Neural progenitor cell (in vitro differentiated cells): ENCODE measurements at regions not wholly inside any gene's neighbourhood (a gene's known extent, or its start where the extent isn't known, plus 50 kb on each side); places are given as distances from the start of the nearest gene placed in this dataset.

Source experiments
- DNase-seq: peaks from one replicate; pipeline ENCODE4 v3.0.0-alpha.2; 2016; ENCODE audit warnings: low spot score
- H2AFZ ChIP-seq: fragments of 200-600 bp; sonication (generic); replicated peaks from 2 replicates; pipeline ENCODE4 v1.6.1; 2016; ENCODE audit warnings: antibody characterized with exemption
- H3F3A ChIP-seq: fragments of 200-600 bp; sonication (generic); 2 replicates; pipeline ENCODE4 v1.6.1; 2016; ENCODE audit warnings: antibody characterized with exemption, low read depth
- H3K27ac ChIP-seq: fragments of 200-600 bp; sonication (generic); 2 replicates; pipeline ENCODE4 v1.5.1; 2016; ENCODE audit warnings: mild to moderate bottlenecking
- H3K27me3 ChIP-seq: fragments of 200-600 bp; sonication (generic); 2 replicates; pipeline ENCODE4 v1.6.1; 2016; ENCODE audit warnings: mild to moderate bottlenecking, moderate library complexity
- H3K36me3 ChIP-seq: fragments of 200-600 bp; sonication (generic); 2 replicates; pipeline ENCODE4 v1.5.1; 2016
- H3K4me1 ChIP-seq: fragments of 200-600 bp; sonication (generic); 2 replicates; pipeline ENCODE4 v1.6.1; 2016; ENCODE audit warnings: mixed run types
- H3K4me2 ChIP-seq: fragments of 200-600 bp; sonication (generic); 2 replicates; pipeline ENCODE4 v1.6.1; 2016
- H3K4me3 ChIP-seq: fragments of 200-600 bp; sonication (generic); 2 replicates; pipeline ENCODE4 v1.5.1; 2016
- H3K79me2 ChIP-seq: fragments of 200-600 bp; sonication (generic); 2 replicates; pipeline ENCODE4 v1.6.1; 2016; ENCODE audit warnings: low read depth
- H3K9ac ChIP-seq: fragments of 200-600 bp; sonication (generic); 2 replicates; pipeline ENCODE4 v1.6.1; 2016
- H3K9me3 ChIP-seq: fragments of 200-600 bp; sonication (generic); 2 replicates; pipeline ENCODE4 v1.5.1; 2016; ENCODE audit warnings: low read depth
- H4K20me1 ChIP-seq: fragments of 200-600 bp; sonication (generic); 2 replicates; pipeline ENCODE4 v1.6.1; 2016; ENCODE audit warnings: low read depth
- H3K27ac Mint-ChIP-seq: 3 replicates; pipeline ENCODE4 v1.8.0; 2021; ENCODE audit warnings: mixed read lengths
- H3K27me3 Mint-ChIP-seq: 2 replicates; pipeline ENCODE4 v1.8.0; 2022; ENCODE audit warnings: low read depth, mild to moderate bottlenecking, inconsistent platforms, moderate library complexity, mixed read lengths; ENCODE audit not compliant: insufficient read depth
- H3K36me3 Mint-ChIP-seq: 3 replicates; pipeline ENCODE4 v1.8.0; 2021; ENCODE audit warnings: mixed read lengths
- H3K4me1 Mint-ChIP-seq: 3 replicates; pipeline ENCODE4 v1.8.0; 2021; ENCODE audit warnings: mixed read lengths
- H3K4me3 Mint-ChIP-seq: 3 replicates; pipeline ENCODE4 v1.8.0; 2021; ENCODE audit warnings: mild to moderate bottlenecking, moderate library complexity, mixed read lengths
- H3K9me3 Mint-ChIP-seq: 3 replicates; pipeline ENCODE4 v1.8.0; 2020; ENCODE audit warnings: mixed read lengths
- CTCF ChIP-seq: fragments of 200-600 bp; sonication (generic); IDR thresholded peaks from 2 replicates; pipeline ENCODE4 v1.5.1; 2017; ENCODE audit warnings: antibody characterized with exemption, mild to moderate bottlenecking
- EZH2 ChIP-seq: fragments of 200-600 bp; sonication (generic); IDR thresholded peaks from 2 replicates; pipeline ENCODE4 v1.6.1; 2017; ENCODE audit warnings: antibody characterized with exemption, mild to moderate bottlenecking, moderate library complexity
- EZH2phosphoT487 ChIP-seq: fragments of 200-600 bp; sonication (generic); IDR thresholded peaks from 2 replicates; pipeline ENCODE4 v1.6.1; 2017; ENCODE audit warnings: antibody characterized with exemption

- no peak for DNase-seq
- Histone ChIP-seq H3K4me2 (no peak overlapping the region), H3K4me3 (no peak overlapping the region), H4K20me1 (no peaks in the 10 kb centered on the region), H2AFZ (no peak overlapping the region), H3K27me3 (no peaks in the 10 kb centered on the region), H3K79me2 (no peaks in the 10 kb centered on the region), H3K9me3 (no peaks in the 10 kb centered on the region), H3K27ac (no peak overlapping the region), H3K9ac (no peak overlapping the region), H3K4me1 (peaks cover 7% of the 10 kb centered on the region), H3F3A (no peaks in the 10 kb centered on the region), H3K36me3 (no peaks in the 10 kb centered on the region)
- Mint-ChIP-seq H3K27ac (no peak overlapping the region), H3K4me3 (no peak overlapping the region), H3K36me3 (no peaks in the 10 kb centered on the region), H3K27me3 (no peaks in the 10 kb centered on the region), H3K9me3 (no peaks in the 10 kb centered on the region), H3K4me1 (peaks cover 2% of the 10 kb centered on the region)
- TF ChIP-seq CTCF, result no peak
Measured at GRCh38 chr9:115237385-115237998, 119.5 kb upstream of the TNC start.

GRCh38 chr9:115240676-115241075 is 122.7 kb upstream of the TNC start:
- no peaks in the 10 kb centered on the region for H3K36me3 ChIP-seq
- Mint-ChIP-seq H3K36me3 (no peaks in the 10 kb centered on the region), H3K4me1 (no peaks in the 10 kb centered on the region), H3K27me3 (no peaks in the 10 kb centered on the region), H3K4me3 (no peak overlapping the region), H3K27ac (no peak overlapping the region), H3K9me3 (no peaks in the 10 kb centered on the region)
- H3K4me1 ChIP-seq, result peaks cover 4% of the 10 kb centered on the region
- no peaks in the 10 kb centered on the region for H3K79me2 ChIP-seq
- TF ChIP-seq EZH2phosphoT487 (no peak), EZH2 (no peak), CTCF (no peak)
- H3K9me3 ChIP-seq, result no peaks in the 10 kb centered on the region
- no peaks in the 10 kb centered on the region for H3F3A ChIP-seq
- no peak for DNase-seq
- H3K4me2 ChIP-seq, result no peak overlapping the region
- H3K9ac ChIP-seq, result no peak overlapping the region
- no peaks in the 10 kb centered on the region for H3K27me3 ChIP-seq
- no peak overlapping the region for H3K27ac ChIP-seq
- no peak overlapping the region for H3K4me3 ChIP-seq
- no peaks in the 10 kb centered on the region for H4K20me1 ChIP-seq
- no peak overlapping the region for H2AFZ ChIP-seq

GRCh38 chr9:115241641-115242040 is 123.7 kb upstream of the TNC start:
- TF ChIP-seq EZH2phosphoT487, result no peak
- no peak for TF ChIP-seq CTCF
- no peak for TF ChIP-seq EZH2
- no peaks in the 10 kb centered on the region for H3K9me3 Mint-ChIP-seq
- H3K36me3 ChIP-seq, result no peaks in the 10 kb centered on the region
- H3K9ac ChIP-seq, result no peak overlapping the region
- H3K27me3 Mint-ChIP-seq, result no peaks in the 10 kb centered on the region
- H3K27me3 ChIP-seq, result no peaks in the 10 kb centered on the region
- H3K9me3 ChIP-seq, result no peaks in the 10 kb centered on the region
- no peak overlapping the region for H3K4me3 Mint-ChIP-seq
- no peaks in the 10 kb centered on the region for H3K79me2 ChIP-seq
- no peaks in the 10 kb centered on the region for H3K4me1 Mint-ChIP-seq
- H3K27ac Mint-ChIP-seq, result no peak overlapping the region
- no peak overlapping the region for H3K27ac ChIP-seq
- no peaks in the 10 kb centered on the region for H3K36me3 Mint-ChIP-seq
- no peak for DNase-seq
- H3K4me2 ChIP-seq, result no peak overlapping the region
- H3K4me1 ChIP-seq, result no peaks in the 10 kb centered on the region
- no peak overlapping the region for H3K4me3 ChIP-seq
- H3F3A ChIP-seq, result no peaks in the 10 kb centered on the region
- H2AFZ ChIP-seq, result no peak overlapping the region
- H4K20me1 ChIP-seq, result no peaks in the 10 kb centered on the region
